Neural cell (in vitro differentiated cells): ENCODE measurements at regions not wholly inside any gene's neighbourhood (a gene's known extent, or its start where the extent isn't known, plus 50 kb on each side); places are given as distances from the start of the nearest gene placed in this dataset.

Source experiments
- H2AFZ ChIP-seq: fragments of 200-600, 300-800 bp; sonication (generic), shearing (Covaris generic); 2 replicates; pipeline ENCODE4 v1.6.0; 2014; ENCODE audit warnings: low read depth, mild to moderate bottlenecking, antibody characterized with exemption, low read length, moderate library complexity
- H3F3A ChIP-seq: fragments of 200-600 bp; shearing (Covaris generic); 2 replicates; pipeline ENCODE4 v1.6.1; 2016; ENCODE audit warnings: mild to moderate bottlenecking, moderate library complexity, mixed read lengths, antibody characterized with exemption, low read length; ENCODE audit not compliant: insufficient read depth, poor library complexity, severe bottlenecking
- H3K27ac ChIP-seq: fragments of 200-600, 300-800 bp; sonication (generic), shearing (Covaris generic); 2 replicates; pipeline ENCODE4 v1.5.1; 2014; ENCODE audit warnings: mild to moderate bottlenecking, low read length, moderate library complexity
- H3K27me3 ChIP-seq: fragments of 300-800, 200-600 bp; sonication (generic), shearing (Covaris generic); 2 replicates; pipeline ENCODE4 v1.6.0; 2014; ENCODE audit warnings: mild to moderate bottlenecking, low read depth, low read length, moderate library complexity; ENCODE audit not compliant: insufficient read depth
- H3K36me3 ChIP-seq: fragments of 300-800, 200-600 bp; sonication (generic), shearing (Covaris generic); 2 replicates; pipeline ENCODE4 v1.5.1; 2014; ENCODE audit warnings: mild to moderate bottlenecking, antibody characterized with exemption, low read length, moderate library complexity; ENCODE audit not compliant: insufficient read depth
- H3K4me2 ChIP-seq: fragments of 300-800, 200-600 bp; sonication (generic), shearing (Covaris generic); 2 replicates; pipeline ENCODE4 v1.6.0; 2014; ENCODE audit warnings: mild to moderate bottlenecking, low read length
- H3K4me3 ChIP-seq: fragments of 300-800, 200-600 bp; sonication (generic), shearing (Covaris generic); 2 replicates; pipeline ENCODE4 v1.5.1; 2014; ENCODE audit warnings: mild to moderate bottlenecking, low read length, moderate library complexity
- H3K79me2 ChIP-seq: fragments of 200-600 bp; shearing (Covaris generic); replicated peaks from 2 replicates; pipeline ENCODE4 v1.6.0; 2014; ENCODE audit warnings: mild to moderate bottlenecking, low read length, moderate library complexity; ENCODE audit not compliant: insufficient read depth
- H3K9ac ChIP-seq: fragments of 300-800, 200-600 bp; sonication (generic), shearing (Covaris generic); 2 replicates; pipeline ENCODE4 v1.6.1; 2016; ENCODE audit warnings: mild to moderate bottlenecking, low read length, mixed read lengths
- H3K9me2 ChIP-seq: fragments of 200-600 bp; shearing (Covaris generic); 2 replicates; pipeline ENCODE4 v1.6.1; 2016; ENCODE audit warnings: mild to moderate bottlenecking, low read length, mixed read lengths; ENCODE audit not compliant: insufficient read depth
- H3K9me3 ChIP-seq: fragments of 200-600, 300-800 bp; sonication (generic), shearing (Covaris generic); 2 replicates; pipeline ENCODE4 v1.6.1; 2016; ENCODE audit warnings: mild to moderate bottlenecking, mixed run types, low read length, moderate library complexity, mixed read lengths
- H4K20me1 ChIP-seq: fragments of 200-600 bp; shearing (Covaris generic); 2 replicates; pipeline ENCODE4 v1.6.1; 2016; ENCODE audit warnings: mild to moderate bottlenecking, mixed run types; ENCODE audit not compliant: insufficient read depth
- EP300 ChIP-seq: fragments of 450-650 bp; conservative IDR thresholded peaks from 2 replicates; pipeline ENCODE4 v1.6.1; 2014; ENCODE audit warnings: antibody characterized with exemption, mild to moderate bottlenecking, moderate library complexity; ENCODE audit not compliant: poor library complexity, severe bottlenecking
- EZH2 ChIP-seq: fragments of 200-600, 300-800 bp; shearing (Covaris generic), sonication (generic); IDR thresholded peaks from 2 replicates; pipeline ENCODE4 v1.6.1; 2014; ENCODE audit warnings: antibody characterized with exemption, low read length, borderline replicate concordance, mild to moderate bottlenecking; ENCODE audit not compliant: insufficient read depth, poor library complexity, severe bottlenecking
- MXI1 ChIP-seq: fragments of 450-650 bp; conservative IDR thresholded peaks from 2 replicates; pipeline ENCODE4 v1.6.1; 2014; ENCODE audit warnings: antibody characterized with exemption, mild to moderate bottlenecking; ENCODE audit not compliant: poor library complexity, severe bottlenecking
- POLR2AphosphoS5 ChIP-seq: IDR thresholded peaks from 2 replicates; pipeline ENCODE4 v1.6.1; 2012
- RAD21 ChIP-seq: fragments of 450-650 bp; conservative IDR thresholded peaks from 2 replicates; pipeline ENCODE4 v1.6.1; 2014; ENCODE audit warnings: antibody characterized with exemption, mild to moderate bottlenecking, moderate library complexity
- SMC3 ChIP-seq: fragments of 450-650 bp; conservative IDR thresholded peaks from 2 replicates; pipeline ENCODE4 v1.6.1; 2014; ENCODE audit warnings: antibody characterized with exemption, mild to moderate bottlenecking, moderate library complexity; ENCODE audit not compliant: poor library complexity
- TAF1 ChIP-seq: IDR thresholded peaks from 2 replicates; pipeline ENCODE4 v1.6.1; 2012; ENCODE audit warnings: low read depth
- TF ChIP-seq, protein P1 (sequence below): fragments of 450-650 bp; IDR thresholded peaks from 2 replicates; pipeline ENCODE4 v1.5.1; 2014; ENCODE audit warnings: antibody characterized with exemption, mild to moderate bottlenecking, moderate library complexity; ENCODE audit not compliant: poor library complexity, severe bottlenecking
- TF ChIP-seq, protein P2 (sequence below): IDR thresholded peaks from 2 replicates; pipeline ENCODE4 v1.6.1; 2012; ENCODE audit warnings: borderline replicate concordance

DNA sequence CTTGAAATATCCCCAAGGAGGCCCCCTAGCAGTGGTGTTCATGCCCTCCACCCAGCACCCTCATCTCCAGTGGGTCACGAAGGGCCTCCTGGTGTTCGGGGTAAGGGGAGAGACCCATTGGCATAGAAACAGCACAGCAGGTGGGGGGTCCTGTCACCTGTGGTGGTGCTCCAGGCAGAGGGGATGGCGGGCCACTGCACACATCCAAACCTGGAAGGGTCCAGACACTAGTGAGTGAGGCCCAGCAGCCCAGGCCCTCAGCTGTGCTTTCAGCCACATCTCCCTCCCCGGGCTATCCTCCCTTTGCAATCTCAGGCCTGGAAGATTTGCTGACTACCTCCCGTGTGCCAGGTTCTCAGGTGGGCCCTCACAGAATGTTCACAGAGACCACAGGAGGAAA, 59.4 kb upstream of the LYVE1 start:
- no peaks in the 10 kb centered on the region for H3K79me2 ChIP-seq
- H3K4me2 ChIP-seq = no peak overlapping the region
- no peak overlapping the region for H3K4me3 ChIP-seq
- H3K9me3 ChIP-seq = no peaks in the 10 kb centered on the region
- H3K27ac ChIP-seq = no peak overlapping the region
- H4K20me1 ChIP-seq = no peaks in the 10 kb centered on the region
- no peaks in the 10 kb centered on the region for H3K9me2 ChIP-seq
- H3K9ac ChIP-seq = no peak overlapping the region
- H3K36me3 ChIP-seq = no peaks in the 10 kb centered on the region
- H3F3A ChIP-seq = no peaks in the 10 kb centered on the region
- no peak overlapping the region for H2AFZ ChIP-seq
- no peaks in the 10 kb centered on the region for H3K27me3 ChIP-seq
- TF ChIP-seq MXI1 = no peak
- TF ChIP-seq TAF1 = no peak
- TF ChIP-seq EZH2 = no peak
- no peak for TF ChIP-seq POLR2AphosphoS5
- TF ChIP-seq SMC3 = no peak
- no peak for TF ChIP-seq EP300

DNA sequence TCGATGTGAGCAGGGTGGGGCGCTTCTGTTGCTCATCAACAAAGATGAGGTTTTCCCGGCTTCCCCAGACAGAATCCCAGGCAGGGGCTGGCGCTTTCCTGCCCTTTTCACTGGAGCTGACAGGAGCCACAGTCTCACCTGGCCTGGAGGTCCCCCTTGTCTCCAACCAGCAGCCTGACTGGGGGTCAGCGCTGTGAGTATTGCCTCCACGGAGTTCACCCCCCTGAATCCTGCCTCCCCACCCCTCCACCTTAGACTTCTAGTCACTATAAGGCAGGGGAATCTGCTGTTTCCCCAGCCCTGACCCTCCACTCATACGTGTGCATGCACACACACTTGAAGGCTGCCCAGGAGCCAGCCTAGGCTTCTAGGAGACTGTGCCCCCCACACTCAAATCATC, 58.8 kb upstream of the LYVE1 start:
- Histone ChIP-seq H3K27me3 (no peaks in the 10 kb centered on the region), H3K36me3 (no peaks in the 10 kb centered on the region), H3K79me2 (no peaks in the 10 kb centered on the region), H3K9me3 (no peaks in the 10 kb centered on the region), H3K4me2 (no peak overlapping the region), H2AFZ (no peak overlapping the region), H3K27ac (no peak overlapping the region), H3F3A (no peaks in the 10 kb centered on the region), H3K4me3 (no peak overlapping the region), H3K9ac (no peak overlapping the region), H4K20me1 (no peaks in the 10 kb centered on the region), H3K9me2 (no peaks in the 10 kb centered on the region)
- TF ChIP-seq, protein P1, sequence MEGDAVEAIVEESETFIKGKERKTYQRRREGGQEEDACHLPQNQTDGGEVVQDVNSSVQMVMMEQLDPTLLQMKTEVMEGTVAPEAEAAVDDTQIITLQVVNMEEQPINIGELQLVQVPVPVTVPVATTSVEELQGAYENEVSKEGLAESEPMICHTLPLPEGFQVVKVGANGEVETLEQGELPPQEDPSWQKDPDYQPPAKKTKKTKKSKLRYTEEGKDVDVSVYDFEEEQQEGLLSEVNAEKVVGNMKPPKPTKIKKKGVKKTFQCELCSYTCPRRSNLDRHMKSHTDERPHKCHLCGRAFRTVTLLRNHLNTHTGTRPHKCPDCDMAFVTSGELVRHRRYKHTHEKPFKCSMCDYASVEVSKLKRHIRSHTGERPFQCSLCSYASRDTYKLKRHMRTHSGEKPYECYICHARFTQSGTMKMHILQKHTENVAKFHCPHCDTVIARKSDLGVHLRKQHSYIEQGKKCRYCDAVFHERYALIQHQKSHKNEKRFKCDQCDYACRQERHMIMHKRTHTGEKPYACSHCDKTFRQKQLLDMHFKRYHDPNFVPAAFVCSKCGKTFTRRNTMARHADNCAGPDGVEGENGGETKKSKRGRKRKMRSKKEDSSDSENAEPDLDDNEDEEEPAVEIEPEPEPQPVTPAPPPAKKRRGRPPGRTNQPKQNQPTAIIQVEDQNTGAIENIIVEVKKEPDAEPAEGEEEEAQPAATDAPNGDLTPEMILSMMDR = no peak
- TF ChIP-seq MXI1 = no peak
- TF ChIP-seq, protein P2, sequence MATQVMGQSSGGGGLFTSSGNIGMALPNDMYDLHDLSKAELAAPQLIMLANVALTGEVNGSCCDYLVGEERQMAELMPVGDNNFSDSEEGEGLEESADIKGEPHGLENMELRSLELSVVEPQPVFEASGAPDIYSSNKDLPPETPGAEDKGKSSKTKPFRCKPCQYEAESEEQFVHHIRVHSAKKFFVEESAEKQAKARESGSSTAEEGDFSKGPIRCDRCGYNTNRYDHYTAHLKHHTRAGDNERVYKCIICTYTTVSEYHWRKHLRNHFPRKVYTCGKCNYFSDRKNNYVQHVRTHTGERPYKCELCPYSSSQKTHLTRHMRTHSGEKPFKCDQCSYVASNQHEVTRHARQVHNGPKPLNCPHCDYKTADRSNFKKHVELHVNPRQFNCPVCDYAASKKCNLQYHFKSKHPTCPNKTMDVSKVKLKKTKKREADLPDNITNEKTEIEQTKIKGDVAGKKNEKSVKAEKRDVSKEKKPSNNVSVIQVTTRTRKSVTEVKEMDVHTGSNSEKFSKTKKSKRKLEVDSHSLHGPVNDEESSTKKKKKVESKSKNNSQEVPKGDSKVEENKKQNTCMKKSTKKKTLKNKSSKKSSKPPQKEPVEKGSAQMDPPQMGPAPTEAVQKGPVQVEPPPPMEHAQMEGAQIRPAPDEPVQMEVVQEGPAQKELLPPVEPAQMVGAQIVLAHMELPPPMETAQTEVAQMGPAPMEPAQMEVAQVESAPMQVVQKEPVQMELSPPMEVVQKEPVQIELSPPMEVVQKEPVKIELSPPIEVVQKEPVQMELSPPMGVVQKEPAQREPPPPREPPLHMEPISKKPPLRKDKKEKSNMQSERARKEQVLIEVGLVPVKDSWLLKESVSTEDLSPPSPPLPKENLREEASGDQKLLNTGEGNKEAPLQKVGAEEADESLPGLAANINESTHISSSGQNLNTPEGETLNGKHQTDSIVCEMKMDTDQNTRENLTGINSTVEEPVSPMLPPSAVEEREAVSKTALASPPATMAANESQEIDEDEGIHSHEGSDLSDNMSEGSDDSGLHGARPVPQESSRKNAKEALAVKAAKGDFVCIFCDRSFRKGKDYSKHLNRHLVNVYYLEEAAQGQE = no peak
- no peak for TF ChIP-seq EZH2
- TF ChIP-seq TAF1 = no peak
- no peak for TF ChIP-seq SMC3
- no peak for TF ChIP-seq RAD21
- no peak for TF ChIP-seq POLR2AphosphoS5
- TF ChIP-seq EP300 = no peak

DNA sequence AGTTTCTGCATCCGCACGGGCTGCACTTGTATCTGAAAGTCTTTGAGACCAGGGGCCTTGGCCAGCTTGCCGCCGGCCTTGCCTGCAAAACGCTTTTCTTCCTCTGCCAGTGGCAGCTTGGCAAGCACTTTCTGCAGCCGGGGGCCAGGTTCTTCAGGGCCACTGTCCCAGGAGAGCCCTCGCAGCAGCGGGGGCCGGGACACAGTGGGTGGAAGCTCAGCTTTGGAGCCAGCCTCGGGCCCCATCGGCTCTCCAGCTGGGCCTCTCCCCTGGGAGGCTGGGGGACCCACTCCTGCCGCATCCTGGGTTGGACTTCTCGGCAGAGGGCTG, 57.5 kb upstream of the LYVE1 start:
- Histone ChIP-seq H3F3A (no peaks in the 10 kb centered on the region), H3K27ac (no peak overlapping the region), H3K36me3 (no peaks in the 10 kb centered on the region), H3K79me2 (no peaks in the 10 kb centered on the region), H2AFZ (no peak overlapping the region), H3K9me2 (no peaks in the 10 kb centered on the region), H3K4me3 (no peak overlapping the region), H4K20me1 (no peaks in the 10 kb centered on the region), H3K4me2 (no peak overlapping the region), H3K9me3 (no peaks in the 10 kb centered on the region), H3K9ac (no peak overlapping the region), H3K27me3 (no peaks in the 10 kb centered on the region)
- TF ChIP-seq POLR2AphosphoS5 = no peak
- no peak for TF ChIP-seq TAF1
- no peak for TF ChIP-seq SMC3
- no peak for TF ChIP-seq MXI1
- TF ChIP-seq, protein P2 = no peak
- TF ChIP-seq RAD21 = no peak
- no peak for TF ChIP-seq EP300
- TF ChIP-seq, protein P1 = no peak
- no peak for TF ChIP-seq EZH2
